ENCODE measurements at regions not wholly inside any gene's neighbourhood (a gene's known extent, or its start where the extent isn't known, plus 50 kb on each side); places are given as distances from the start of the nearest gene placed in this dataset.

GRCh38 chr16:77549876-77550275 lies 115.0 kb upstream of the ADAMTS18 start:
- ATAC-seq: no peak
- intact Hi-C loops (cut with DNase I): no loop called here
- no peak for DNase-seq (ENCODE audit: low spot score)

- intact Hi-C loops (cut with DNase I): no loop called here
- DNase-seq (ENCODE audit: low spot score) (no peak), ATAC-seq (no peak)
Observed at GRCh38 chr16:77551357-77551756, 116.5 kb upstream of the ADAMTS18 start.

GRCh38 chr16:77553130-77553529 lies 118.3 kb upstream of the ADAMTS18 start:
- DNase-seq (ENCODE audit: low spot score): no peak
- intact Hi-C loops (cut with DNase I): no loop called here
- ATAC-seq: no peak

GRCh38 chr16:77555126-77555525 lies 120.3 kb upstream of the ADAMTS18 start:
- DNase-seq (ENCODE audit: low spot score): no peak
- ATAC-seq: no peak
- intact Hi-C loops (cut with DNase I): no loop called here

GRCh38 chr16:77555791-77556190 lies 121.0 kb upstream of the ADAMTS18 start:
- intact Hi-C loops (cut with DNase I): no loop called here
- ATAC-seq (no peak), DNase-seq (ENCODE audit: low spot score) (no peak)

- intact Hi-C loops (cut with DNase I): no loop called here
- ATAC-seq (no peak), DNase-seq (ENCODE audit: low spot score) (no peak)
Observed at GRCh38 chr16:77556201-77556873, 121.5 kb upstream of the ADAMTS18 start.

- intact Hi-C loops (cut with DNase I): no loop called here
Observed at GRCh38 chr16:77557385-77557784, 122.6 kb upstream of the ADAMTS18 start.

GRCh38 chr16:77558786-77559185 lies 124.0 kb upstream of the ADAMTS18 start:
- DNase-seq (ENCODE audit: low spot score) (no peak), ATAC-seq (no peak)
- intact Hi-C loops (cut with DNase I): no loop called here

More at GRCh38 chr16:77557385-77557784, 122.6 kb upstream of the ADAMTS18 start:
- ATAC-seq (no peak), DNase-seq (ENCODE audit: low spot score) (no peak)

- intact Hi-C loops (cut with DNase I): no loop called here
Observed at GRCh38 chr16:77562497-77562896, 127.7 kb upstream of the ADAMTS18 start.

GRCh38 chr16:77564791-77565390 lies 130.1 kb upstream of the ADAMTS18 start:
- ATAC-seq (no peak), DNase-seq (ENCODE audit: low spot score) (no peak)
- intact Hi-C loops (cut with DNase I): no loop called here

More at GRCh38 chr16:77562497-77562896, 127.7 kb upstream of the ADAMTS18 start:
- DNase-seq (ENCODE audit: low spot score): no peak
- ATAC-seq: no peak

- ATAC-seq (no peak), DNase-seq (ENCODE audit: low spot score) (no peak)
- intact Hi-C loops (cut with DNase I): no loop called here
Observed at GRCh38 chr16:77569406-77569805, 134.6 kb upstream of the ADAMTS18 start.

- no peak for DNase-seq (ENCODE audit: low spot score)
- no peak for ATAC-seq
- intact Hi-C loops (cut with DNase I): no loop called here
Observed at GRCh38 chr16:77570574-77570973, 135.7 kb upstream of the ADAMTS18 start.

GRCh38 chr16:77571115-77571862 lies 136.5 kb upstream of the ADAMTS18 start:
- intact Hi-C loops (cut with DNase I): no loop called here
- DNase-seq (ENCODE audit: low spot score) (no peak), ATAC-seq (no peak)

GRCh38 chr16:77574867-77575624 lies 140.2 kb upstream of the ADAMTS18 start:
- DNase-seq (ENCODE audit: low spot score) (peak; percentile 58), ATAC-seq (peak; percentile 30)
- intact Hi-C loops (cut with DNase I): no loop called here

- no peak for ATAC-seq
- intact Hi-C loops (cut with DNase I): no loop called here
Observed at GRCh38 chr16:77579351-77579891, 142.9 kb upstream of the NUDT7 start.

GRCh38 chr16:77581706-77582105 lies 140.6 kb upstream of the NUDT7 start:
- no peak for ATAC-seq
- intact Hi-C loops (cut with DNase I): loop anchor here (5.0 kb wide), 1 partner anchor 344 kb away; no protein-coding TSS in a partner anchor

More at GRCh38 chr16:77579351-77579891, 142.9 kb upstream of the NUDT7 start:
- DNase-seq (ENCODE audit: low spot score): no peak

GRCh38 chr16:77584205-77584859 lies 138.0 kb upstream of the NUDT7 start:
- DNase-seq (ENCODE audit: low spot score) (no peak), ATAC-seq (peak; percentile 68)
- intact Hi-C loops (cut with DNase I): loop anchor here (5.0 kb wide), 1 partner anchor 347 kb away; no protein-coding TSS in a partner anchor

More at GRCh38 chr16:77581706-77582105, 140.6 kb upstream of the NUDT7 start:
- no peak for DNase-seq (ENCODE audit: low spot score)

All from sciatic nerve (tissue), 2 donors.